Right cardiac atrium (tissue), 5 donors: ENCODE measurements at regions not wholly inside any gene's neighbourhood (a gene's known extent, or its start where the extent isn't known, plus 50 kb on each side); places are given as distances from the start of the nearest gene placed in this dataset.

ENCODE experiments used
- ATAC-seq, 2 donors: fragments of 200-7000 bp; cut with Tn5 transposase; one replicate each; pipeline versions ENCODE4 v1.8.0 to v1.9.1; 2020; ENCODE audit warnings: moderate library complexity in 2 of 2, mild to moderate bottlenecking in 1 of 2
- DNase-seq, 3 donors: peaks; one replicate each; pipeline ENCODE4 v3.0.0-alpha.2; 2020
- H3K27ac ChIP-seq: one replicate; pipeline ENCODE4 v1.5.1; 2013; ENCODE audit warnings: mild to moderate bottlenecking, low read length, control low read depth, moderate library complexity
- H3K27me3 ChIP-seq: one replicate; pipeline ENCODE4 v1.6.1; 2013; ENCODE audit not compliant: control insufficient read depth, insufficient read depth
- H3K4me1 ChIP-seq: one replicate; pipeline ENCODE4 v1.6.1; 2013; ENCODE audit warnings: low read length; ENCODE audit not compliant: control insufficient read depth, insufficient read depth
- H3K4me3 ChIP-seq: one replicate; pipeline ENCODE4 v1.5.1; 2013; ENCODE audit warnings: low read length, control low read depth
- H3K9me3 ChIP-seq: one replicate; pipeline ENCODE4 v1.6.1; 2013; ENCODE audit warnings: low read length; ENCODE audit not compliant: control insufficient read depth
- WGBS: extraction: QIAGEN DNeasy Blood & Tissue Kit; methylation state at CpG from one replicate; pipeline ENCODE4 v1.1.7; 2013; 5-methylcytosine and 5-hydroxymethylcytosine counted together
- intact Hi-C, 4 donors: fragments of 100-400 bp; cut with DNase I; formaldehyde crosslinking; loops; one replicate each; pipeline versions ENCODE4 v1.11.0 to v1.14.0; 2022 to 2023
- donor health status: healthy with polysubstance abuse.
- donor health status: DM: no; HTN: yes; CAD: no.
- donor health status: DM: no; HTN: no; CAD: no.
- donor health status: DM: no; HTN: yes; CAD: no; lungs with severe emphysema.
- donor health status: DM: yes; HTN: yes; CAD: no.

GRCh38 chr2:140063356-140063755 is 1283.2 kb upstream of the NXPH2 start:
- 43% methylated on average over 2 of the region's 2 CpGs for WGBS
- no peak for ATAC-seq

DNA sequence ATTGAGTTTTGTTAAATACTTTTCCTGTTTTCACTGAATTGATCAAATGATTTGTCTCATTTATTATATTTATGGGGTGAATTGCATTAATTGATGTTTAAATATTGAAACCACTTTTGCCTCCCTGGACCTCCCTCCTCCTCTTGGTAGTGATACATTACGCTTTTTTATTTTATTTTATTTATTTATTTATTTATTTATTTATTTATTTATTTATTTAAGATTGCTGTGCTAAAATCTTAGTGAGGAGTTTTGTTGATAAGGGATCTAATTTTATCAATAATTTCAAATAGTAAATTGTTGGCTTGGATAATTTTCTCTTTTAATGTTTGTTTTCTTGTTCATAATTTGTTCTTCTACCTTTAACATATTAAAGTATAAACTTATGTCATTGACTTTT is 1281.0 kb upstream of the NXPH2 start:
- Histone ChIP-seq H3K4me1 (no peaks in the 10 kb centered on the region), H3K4me3 (no peak overlapping the region), H3K27ac (no peak overlapping the region), H3K9me3 (no peaks in the 10 kb centered on the region), H3K27me3 (no peaks in the 10 kb centered on the region)
- ATAC-seq (no peak), DNase-seq (no peak)
- WGBS, result 91% methylated on average over 1 of the region's 1 CpG
- intact Hi-C loops, result no loop called here

More at GRCh38 chr2:140063356-140063755, 1283.2 kb upstream of the NXPH2 start:
- Histone ChIP-seq H3K27me3 (no peaks in the 10 kb centered on the region), H3K4me1 (no peaks in the 10 kb centered on the region), H3K27ac (no peak overlapping the region), H3K9me3 (no peaks in the 10 kb centered on the region), H3K4me3 (no peak overlapping the region)
- intact Hi-C loops, result no loop called here
- peak in 1 of 3 donors; percentile 49 for DNase-seq

DNA sequence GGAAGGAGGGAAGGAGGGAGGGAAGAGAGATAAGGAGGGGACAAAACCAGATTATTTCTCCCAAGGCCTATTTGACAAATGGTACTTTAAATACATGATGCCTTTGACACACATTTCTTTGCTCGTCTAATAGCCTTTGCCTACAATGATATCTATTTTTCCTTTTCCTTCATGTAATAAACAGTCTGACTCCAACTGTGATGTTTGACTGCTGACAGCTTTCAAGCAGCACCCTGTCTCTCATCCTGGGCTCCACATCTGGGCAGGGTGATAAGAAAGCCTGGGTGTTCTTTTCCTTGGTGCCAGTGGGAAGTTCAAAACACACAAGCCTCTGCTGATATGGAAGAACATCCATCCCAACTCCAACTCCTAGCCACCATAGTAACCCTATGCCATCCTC is 1277.7 kb upstream of the NXPH2 start:
- no peak overlapping the region for H3K4me3 ChIP-seq
- no peak for DNase-seq
- no peak overlapping the region for H3K27ac ChIP-seq
- ATAC-seq, result no peak
- H3K4me1 ChIP-seq, result no peaks in the 10 kb centered on the region
- intact Hi-C loops, result no loop called here
- H3K27me3 ChIP-seq, result no peaks in the 10 kb centered on the region
- H3K9me3 ChIP-seq, result no peaks in the 10 kb centered on the region
- 19% methylated on average over 1 of the region's 1 CpG for WGBS

- Histone ChIP-seq H3K27ac (no peak overlapping the region), H3K27me3 (no peaks in the 10 kb centered on the region), H3K4me3 (no peak overlapping the region), H3K9me3 (no peaks in the 10 kb centered on the region), H3K4me1 (no peaks in the 10 kb centered on the region)
- DNase-seq (no peak), ATAC-seq (no peak)
- intact Hi-C loops, result no loop called here
Observed at GRCh38 chr2:140041811-140042210, 1261.6 kb upstream of the NXPH2 start.

GRCh38 chr2:140041239-140041638 is 1261.0 kb upstream of the NXPH2 start:
- no peaks in the 10 kb centered on the region for H3K4me1 ChIP-seq
- no peaks in the 10 kb centered on the region for H3K9me3 ChIP-seq
- 75% methylated on average over 1 of the region's 1 CpG for WGBS
- DNase-seq (no peak), ATAC-seq (no peak)
- no peak overlapping the region for H3K4me3 ChIP-seq
- H3K27ac ChIP-seq, result no peak overlapping the region
- intact Hi-C loops, result no loop called here
- H3K27me3 ChIP-seq, result no peaks in the 10 kb centered on the region

- no peaks in the 10 kb centered on the region for H3K9me3 ChIP-seq
- ATAC-seq, result no peak
- H3K4me3 ChIP-seq, result no peak overlapping the region
- WGBS, result 78% methylated on average over 2 of the region's 2 CpGs
- no peaks in the 10 kb centered on the region for H3K27me3 ChIP-seq
- intact Hi-C loops, result no loop called here
- H3K27ac ChIP-seq, result no peak overlapping the region
- no peak for DNase-seq
- H3K4me1 ChIP-seq, result no peaks in the 10 kb centered on the region
Observed at GRCh38 chr2:140033638-140034037, 1253.4 kb upstream of the NXPH2 start.

- ATAC-seq (no peak), DNase-seq (no peak)
- no peaks in the 10 kb centered on the region for H3K27me3 ChIP-seq
- WGBS, result 83% methylated on average over 1 of the region's 1 CpG
- H3K27ac ChIP-seq, result no peak overlapping the region
- no peak overlapping the region for H3K4me3 ChIP-seq
- no peaks in the 10 kb centered on the region for H3K4me1 ChIP-seq
- no peaks in the 10 kb centered on the region for H3K9me3 ChIP-seq
- intact Hi-C loops, result no loop called here
Observed at GRCh38 chr2:140027966-140028365, 1247.8 kb upstream of the NXPH2 start.

- H3K27me3 ChIP-seq, result no peaks in the 10 kb centered on the region
- DNase-seq (no peak), ATAC-seq (no peak)
- H3K4me3 ChIP-seq, result no peak overlapping the region
- 86% methylated on average over 7 of the region's 7 CpGs for WGBS
- H3K4me1 ChIP-seq, result no peaks in the 10 kb centered on the region
- intact Hi-C loops, result no loop called here
- no peak overlapping the region for H3K27ac ChIP-seq
- H3K9me3 ChIP-seq, result no peaks in the 10 kb centered on the region
Observed at GRCh38 chr2:140027320-140027719, 1247.1 kb upstream of the NXPH2 start.

GRCh38 chr2:140023291-140023690 is 1243.1 kb upstream of the NXPH2 start:
- H3K9me3 ChIP-seq, result no peaks in the 10 kb centered on the region
- DNase-seq (no peak), ATAC-seq (no peak)
- 32% methylated on average over 2 of the region's 2 CpGs for whole genome bisulfite sequencing
- no peak overlapping the region for H3K27ac ChIP-seq
- no peaks in the 10 kb centered on the region for H3K27me3 ChIP-seq
- no peaks in the 10 kb centered on the region for H3K4me1 ChIP-seq
- intact Hi-C loops, result no loop called here
- no peak overlapping the region for H3K4me3 ChIP-seq

GRCh38 chr2:140018541-140018940 is 1238.4 kb upstream of the NXPH2 start:
- 79% methylated on average over 2 of the region's 2 CpGs for WGBS
- Histone ChIP-seq H3K27ac (no peak overlapping the region), H3K4me3 (no peak overlapping the region), H3K4me1 (no peaks in the 10 kb centered on the region), H3K9me3 (no peaks in the 10 kb centered on the region), H3K27me3 (no peaks in the 10 kb centered on the region)
- ATAC-seq, result no peak
- no peak for DNase-seq
- intact Hi-C loops, result no loop called here

DNA sequence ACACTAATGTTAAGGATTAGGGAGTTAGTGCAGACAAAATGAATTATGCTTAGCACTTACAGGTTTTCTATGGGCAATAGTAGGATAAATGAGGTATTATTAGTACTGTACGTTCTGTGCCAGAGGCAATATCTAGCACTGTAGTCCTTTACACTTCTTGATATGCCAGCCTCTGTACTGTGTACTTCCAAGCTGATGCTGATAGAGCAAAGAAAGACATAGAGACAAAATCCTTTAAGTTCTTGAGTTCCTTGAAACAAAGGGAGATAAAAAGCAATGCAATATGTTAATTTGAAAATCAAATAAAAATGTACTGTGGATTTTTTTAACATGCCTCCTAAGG is 1234.0 kb upstream of the NXPH2 start:
- no peak for ATAC-seq
- Histone ChIP-seq H3K4me1 (no peaks in the 10 kb centered on the region), H3K27me3 (no peaks in the 10 kb centered on the region), H3K9me3 (no peaks in the 10 kb centered on the region), H3K4me3 (no peak overlapping the region), H3K27ac (no peak overlapping the region)
- DNase-seq, result no peak
- 63% methylated on average over 1 of the region's 1 CpG for WGBS
- intact Hi-C loops, result no loop called here

- no peaks in the 10 kb centered on the region for H3K9me3 ChIP-seq
- H3K4me3 ChIP-seq, result no peak overlapping the region
- no peak for ATAC-seq
- no peak overlapping the region for H3K27ac ChIP-seq
- no peak for DNase-seq
- intact Hi-C loops, result no loop called here
- 74% methylated on average over 3 of the region's 3 CpGs for WGBS
- H3K27me3 ChIP-seq, result no peaks in the 10 kb centered on the region
- H3K4me1 ChIP-seq, result no peaks in the 10 kb centered on the region
Observed at GRCh38 chr2:140013545-140014203, 1233.5 kb upstream of the NXPH2 start.
